NCI-H345 treated with DMSO at 0.1 percent for 48 hours (cell line): ENCODE measurements at regions not wholly inside any gene's neighbourhood (a gene's known extent, or its start where the extent isn't known, plus 50 kb on each side); places are given as distances from the start of the nearest gene placed in this dataset.
"Not testable (repeated sequence)": the region's sequence is repeated elsewhere in the genome, so short reads cannot be mapped to it uniquely, and the experiment has no call there.

Source experiments
- DNase-seq: peaks from one replicate; lab custom pipeline; 2025; ENCODE audit not compliant: unreplicated experiment; lab: John Stamatoyannopoulos, UW

- no peak for DNase-seq
Measured at GRCh38 chr13:33645591-33646554, 172.1 kb upstream of the RFC3 start.

DNA sequence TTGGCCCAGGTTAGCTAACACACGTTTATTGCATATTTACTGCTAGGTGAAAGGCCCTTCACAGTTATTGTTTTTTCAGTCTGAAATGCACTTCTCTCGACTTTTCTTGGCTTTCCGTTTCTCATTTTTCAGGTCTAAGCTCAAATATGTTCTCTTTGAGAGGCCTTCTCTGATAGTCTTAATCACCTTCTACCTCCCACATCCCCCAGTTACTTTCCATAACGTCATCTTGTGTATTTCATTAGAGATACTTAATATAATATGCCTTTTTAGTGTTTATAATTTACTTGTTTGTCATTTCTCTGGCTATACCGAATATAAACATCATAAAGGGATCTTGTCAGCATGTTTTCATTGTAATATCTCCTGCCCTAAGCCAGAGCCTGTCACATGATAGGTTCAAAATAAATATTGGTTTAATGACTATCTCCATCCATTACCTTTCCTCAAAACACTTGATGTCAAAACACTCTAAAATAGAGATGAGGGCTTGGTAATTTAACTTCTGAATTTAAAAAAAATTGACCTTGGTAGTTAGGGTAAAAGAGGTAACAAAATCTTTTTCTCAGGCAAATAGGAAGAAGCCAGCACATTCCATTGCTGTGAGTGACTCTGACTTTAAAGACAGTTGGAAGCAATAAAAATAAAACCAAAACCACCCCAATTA, 168.6 kb upstream of the RFC3 start:
- DNase-seq, result no peak

DNA sequence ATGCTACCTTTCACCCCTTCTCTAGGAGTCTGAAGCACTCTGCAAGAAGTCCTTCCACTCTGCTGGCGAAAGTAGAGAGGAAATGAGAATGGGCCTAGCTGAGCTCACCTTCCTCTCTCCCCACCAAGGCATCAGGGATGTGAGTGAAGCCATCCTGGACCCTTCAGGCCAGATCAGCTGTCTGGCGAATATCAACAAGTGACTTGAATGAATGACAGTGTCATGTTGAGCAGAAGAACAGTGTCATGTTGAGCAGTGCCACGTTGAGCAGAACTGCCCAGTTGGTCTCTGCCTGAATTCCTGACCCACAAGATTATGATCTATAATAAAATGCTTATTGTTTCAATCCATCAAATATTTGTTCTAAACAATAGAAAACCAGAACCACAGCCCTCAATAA, 166.2 kb upstream of the RFC3 start:
- no peak for DNase-seq

- DNase-seq, result no peak
Measured at GRCh38 chr13:33657274-33657673, 160.7 kb upstream of the RFC3 start.

GRCh38 chr13:33659466-33659865, 158.5 kb upstream of the RFC3 start:
- DNase-seq, result no peak

DNA sequence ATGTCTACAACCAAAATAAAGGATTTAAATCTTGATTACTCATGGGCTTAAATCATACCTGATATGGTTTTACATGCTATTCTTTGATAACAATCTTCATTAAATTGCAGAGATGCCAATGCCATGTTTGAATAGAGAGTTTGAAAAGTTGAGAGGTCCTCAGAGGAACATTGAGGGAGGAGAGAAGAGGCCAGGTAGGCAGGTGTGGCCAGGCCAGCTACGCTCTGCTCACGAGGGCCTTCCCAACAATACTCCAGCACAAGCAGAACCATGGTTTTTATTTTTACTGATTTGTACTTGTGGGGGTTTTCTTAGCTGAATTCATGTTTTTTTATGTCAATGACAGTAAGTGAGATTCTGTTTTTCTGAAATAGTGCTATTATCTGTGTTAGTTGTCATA, 158.1 kb upstream of the RFC3 start:
- DNase-seq, result no peak

GRCh38 chr13:33662392-33662791, 155.6 kb upstream of the RFC3 start:
- no peak for DNase-seq

DNA sequence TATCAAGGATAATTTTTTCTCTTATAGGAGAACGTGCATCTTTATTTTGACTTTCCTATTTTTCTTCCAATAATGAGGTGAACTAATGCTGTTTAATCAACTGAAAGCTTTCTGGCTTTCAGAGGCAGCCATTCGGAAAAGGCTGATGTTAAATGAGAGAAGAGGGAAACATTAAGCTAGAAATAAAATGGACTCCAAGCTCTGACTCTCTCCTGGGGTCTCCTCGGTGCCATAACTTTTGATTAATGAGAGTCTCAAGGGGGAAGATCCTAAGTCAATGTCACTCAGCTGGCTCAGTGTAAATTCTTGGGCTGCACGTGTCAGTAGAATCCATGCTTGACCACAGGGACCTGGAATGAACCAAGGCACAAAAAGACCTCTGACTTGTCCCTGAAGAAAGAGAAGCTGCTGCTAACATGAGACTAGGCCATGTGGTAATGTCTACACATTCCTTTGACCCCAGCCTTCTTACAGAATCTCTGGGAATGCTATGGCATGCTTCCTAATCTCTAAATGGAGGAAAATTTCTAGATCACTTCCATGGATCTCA, 152.2 kb upstream of the RFC3 start:
- DNase-seq, result no peak

- no peak for DNase-seq
Measured at GRCh38 chr13:33671560-33671959, 146.4 kb upstream of the RFC3 start.

DNA sequence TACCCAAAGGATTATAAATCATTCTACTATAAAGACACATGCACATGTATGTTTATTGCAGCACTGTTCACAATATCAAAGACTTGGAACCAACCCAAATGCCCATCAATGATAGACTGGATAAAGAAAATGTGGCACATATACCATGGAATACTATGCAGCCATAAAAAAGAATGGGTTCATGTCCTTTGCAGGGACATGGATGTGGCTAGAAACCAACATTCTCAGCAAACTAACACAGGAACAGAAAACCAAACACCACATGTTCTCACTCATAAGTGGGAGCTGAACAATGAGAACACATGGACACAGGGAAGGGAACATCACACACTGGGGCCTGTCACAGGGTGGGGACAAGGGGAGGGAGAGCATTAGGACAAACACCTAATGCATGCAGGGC, 145.9 kb upstream of the RFC3 start:
- not testable (repeated sequence) for DNase-seq

DNA sequence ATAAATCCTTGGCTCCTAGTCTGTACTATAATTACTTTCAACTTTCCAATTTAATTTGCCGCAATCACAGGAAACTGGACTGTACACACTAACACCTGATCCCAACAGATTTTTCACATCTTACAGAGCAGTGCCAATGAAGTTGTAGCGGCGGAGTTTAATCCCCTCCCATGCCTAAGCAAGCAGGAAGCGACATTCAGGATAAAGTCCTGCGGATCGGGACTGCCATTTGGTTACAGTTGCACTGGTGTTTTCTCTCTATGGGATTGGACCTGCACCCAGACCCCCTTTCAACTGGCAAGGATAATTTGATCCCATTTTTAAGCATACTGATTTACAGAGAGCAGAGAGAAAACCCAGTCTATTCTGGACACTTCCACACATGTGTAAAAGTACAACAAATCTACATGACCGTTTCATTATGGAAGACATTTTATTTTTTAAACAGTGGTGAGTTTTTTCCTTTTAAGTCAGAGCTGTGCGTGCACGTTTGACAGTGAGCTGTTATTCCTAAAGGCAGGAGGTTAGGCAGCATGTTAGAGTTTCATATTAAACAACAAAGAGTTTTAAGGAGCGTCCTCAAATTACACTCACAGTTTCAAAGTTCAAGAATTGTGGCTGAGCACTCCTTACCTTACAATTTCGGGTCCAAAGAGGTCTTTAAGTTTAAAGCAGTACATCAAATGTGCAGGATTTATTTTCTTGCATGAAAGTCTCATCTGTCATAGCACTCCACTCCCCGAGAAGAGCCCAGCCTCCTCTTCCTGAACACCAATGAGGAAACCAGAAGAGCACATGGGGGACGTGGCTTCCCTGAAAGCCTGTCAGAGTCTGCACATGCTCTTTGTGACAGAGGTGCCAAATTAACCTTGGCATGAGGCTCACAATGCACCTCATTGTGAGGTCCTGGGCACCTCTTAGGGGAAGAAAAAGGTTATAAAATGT, 141.6 kb upstream of the RFC3 start:
- no peak for DNase-seq

GRCh38 chr13:33677215-33677614, 140.7 kb upstream of the RFC3 start:
- no peak for DNase-seq

DNA sequence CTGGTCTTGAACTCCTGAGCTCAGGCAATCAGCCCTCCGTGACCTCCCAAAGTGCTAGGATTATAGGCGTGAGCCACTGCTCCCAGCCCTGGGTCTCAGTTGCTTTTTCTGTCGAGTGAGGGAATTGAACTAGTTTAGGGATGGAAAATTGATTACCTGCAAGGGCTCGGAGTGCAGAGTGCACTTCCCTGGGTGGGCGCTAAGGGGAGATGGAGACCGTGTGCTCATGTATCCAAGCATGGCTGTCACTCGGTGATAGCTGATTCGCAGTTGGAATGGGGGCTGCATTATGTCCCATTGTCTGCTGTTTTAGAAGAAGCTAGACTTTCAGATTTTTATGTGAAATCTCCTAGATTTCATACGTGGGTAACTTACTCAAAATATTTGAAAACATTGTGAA, 139.9 kb upstream of the RFC3 start:
- no peak for DNase-seq

GRCh38 chr13:33678906-33679657, 138.9 kb upstream of the RFC3 start:
- no peak for DNase-seq

GRCh38 chr13:33679658-33680012, 138.3 kb upstream of the RFC3 start:
- DNase-seq, result no peak

- no peak for DNase-seq
Measured at GRCh38 chr13:33682020-33682564, 135.9 kb upstream of the RFC3 start.

DNA sequence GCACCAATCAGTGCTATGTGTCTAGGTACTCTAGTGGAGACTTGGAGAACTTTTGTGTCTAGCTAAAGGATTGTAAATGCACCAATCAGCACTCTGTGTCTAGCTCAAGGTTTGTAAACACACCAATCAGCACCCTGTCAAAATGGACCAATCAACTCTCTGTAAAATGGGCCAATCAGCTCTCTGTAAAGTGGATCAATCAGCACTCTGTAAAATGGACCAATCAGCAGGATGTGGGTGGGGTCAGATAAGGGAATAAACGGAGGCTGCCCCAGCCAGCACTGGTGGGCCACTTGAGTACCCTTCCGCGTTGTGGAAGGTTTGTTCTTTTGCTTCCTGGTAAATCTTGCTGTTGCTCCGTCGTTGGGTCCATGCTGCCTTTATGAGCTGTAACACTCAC, 135.3 kb upstream of the RFC3 start:
- not testable (repeated sequence) for DNase-seq

GRCh38 chr13:33683376-33683775, 134.6 kb upstream of the RFC3 start:
- DNase-seq, result no peak

DNA sequence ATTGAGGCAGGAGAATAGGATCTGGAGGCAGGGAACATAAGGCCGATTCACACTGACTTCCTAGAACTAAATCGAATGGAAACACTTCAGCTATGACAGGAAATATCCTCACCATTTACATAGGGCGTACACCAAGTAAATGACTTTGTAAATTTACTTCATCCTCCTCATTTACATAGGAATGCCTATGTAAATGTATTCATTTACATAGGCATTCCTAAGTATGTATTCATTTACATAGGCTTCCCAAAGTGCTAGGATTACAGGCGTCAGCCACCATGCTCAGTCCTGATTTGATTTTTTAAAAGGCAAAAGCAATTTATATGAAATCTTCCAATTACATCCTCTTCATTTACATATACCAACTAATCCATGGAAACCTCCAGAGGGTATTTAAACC, 133.1 kb upstream of the RFC3 start:
- DNase-seq, result no peak
